Stromal cell of bone marrow (primary cell): ENCODE measurements at regions not wholly inside any gene's neighbourhood (a gene's known extent, or its start where the extent isn't known, plus 50 kb on each side); places are given as distances from the start of the nearest gene placed in this dataset.

ENCODE experiments used
- DNase-seq: peaks from one replicate; pipeline ENCODE4 v3.0.0-alpha.2; 2012; ENCODE audit warnings: low read depth

GRCh38 chr3:86731501-86731901, 259.4 kb downstream of the VGLL3 start:
- DNase-seq, result no peak

GRCh38 chr3:86723433-86723832, 267.5 kb downstream of the VGLL3 start:
- DNase-seq, result no peak

- DNase-seq, result no peak
Measured at GRCh38 chr3:86711634-86712033, 279.3 kb downstream of the VGLL3 start.

- no peak for DNase-seq
Measured at GRCh38 chr3:86708893-86709292, 282.1 kb downstream of the VGLL3 start.

GRCh38 chr3:86702381-86702958, 288.5 kb downstream of the VGLL3 start:
- DNase-seq, result no peak

GRCh38 chr3:86695752-86696151, 295.2 kb downstream of the VGLL3 start:
- no peak for DNase-seq

- DNase-seq, result no peak
Measured at GRCh38 chr3:86673991-86674390, 317.0 kb downstream of the VGLL3 start.

GRCh38 chr3:86661817-86662216, 329.1 kb downstream of the VGLL3 start:
- no peak for DNase-seq

GRCh38 chr3:86658876-86659275, 332.1 kb downstream of the VGLL3 start:
- no peak for DNase-seq

- DNase-seq, result no peak
Measured at GRCh38 chr3:86654806-86655460, 336.0 kb downstream of the VGLL3 start.

- DNase-seq, result no peak
Measured at GRCh38 chr3:86653661-86654205, 337.2 kb downstream of the VGLL3 start.

GRCh38 chr3:86648087-86648486, 342.9 kb downstream of the VGLL3 start:
- no peak for DNase-seq

- no peak for DNase-seq
Measured at GRCh38 chr3:86645756-86646155, 345.2 kb downstream of the VGLL3 start.

- DNase-seq, result no peak
Measured at GRCh38 chr3:86634361-86634760, 356.6 kb downstream of the VGLL3 start.

GRCh38 chr3:86629511-86629910, 361.4 kb downstream of the VGLL3 start:
- DNase-seq, result no peak

GRCh38 chr3:86624192-86624591, 366.8 kb downstream of the VGLL3 start:
- DNase-seq, result no peak

- no peak for DNase-seq
Measured at GRCh38 chr3:86618706-86619105, 372.2 kb downstream of the VGLL3 start.

- no peak for DNase-seq
Measured at GRCh38 chr3:86605166-86605565, 385.8 kb downstream of the VGLL3 start.

GRCh38 chr3:86595696-86596095, 395.3 kb downstream of the VGLL3 start:
- no peak for DNase-seq

- DNase-seq, result no peak
Measured at GRCh38 chr3:86594838-86595237, 396.1 kb downstream of the VGLL3 start.

- no peak for DNase-seq
Measured at GRCh38 chr3:86578071-86578470, 412.9 kb downstream of the VGLL3 start.

- peak; percentile 10 for DNase-seq
Measured at GRCh38 chr3:86563400-86563970, 427.5 kb downstream of the VGLL3 start.

GRCh38 chr3:86562090-86562489, 428.9 kb downstream of the VGLL3 start:
- DNase-seq, result no peak

GRCh38 chr3:86561215-86561614, 429.7 kb downstream of the VGLL3 start:
- no peak for DNase-seq
